Thoracic aorta (tissue), 2 donors: ENCODE measurements at regions not wholly inside any gene's neighbourhood (a gene's known extent, or its start where the extent isn't known, plus 50 kb on each side); places are given as distances from the start of the nearest gene placed in this dataset.

Source experiments
- ATAC-seq: fragments of 150-250 bp; one replicate; pipeline ENCODE4 v1.8.0; 2017; ENCODE audit warnings: low read depth; ENCODE audit not compliant: insufficient number of reproducible peaks, low FRiP score
- DNase-seq: peaks from one replicate; pipeline ENCODE4 v3.0.0-alpha.2; 2020; ENCODE audit warnings: low spot score
- H3K27ac ChIP-seq, 2 donors: fragments of 200-600 bp; sonication (generic); 1 replicate in 1 of 2; 2 replicates in 1 of 2; pipeline ENCODE4 v1.5.1; 2016; ENCODE audit warnings: mild to moderate bottlenecking in 2 of 2, moderate library complexity in 2 of 2
- H3K27me3 ChIP-seq: fragments of 200-600 bp; sonication (generic); replicated peaks from 2 replicates; pipeline ENCODE4 v1.6.0; 2016; ENCODE audit warnings: mild to moderate bottlenecking; ENCODE audit not compliant: insufficient read depth
- H3K36me3 ChIP-seq: fragments of 200-600 bp; sonication (generic); one replicate; pipeline ENCODE4 v1.5.1; 2016
- H3K4me1 ChIP-seq, 2 donors: fragments of 200-600 bp; sonication (generic); 1 replicate in 1 of 2; 2 replicates in 1 of 2; pipeline versions ENCODE4 v1.5.1 to v1.6.0; 2016; ENCODE audit warnings: low read depth in 2 of 2, mild to moderate bottlenecking in 1 of 2; ENCODE audit not compliant: control insufficient read depth in 1 of 2
- H3K4me3 ChIP-seq: fragments of 200-600 bp; sonication (generic); 2 replicates; pipeline ENCODE4 v1.5.1; 2016; ENCODE audit warnings: mild to moderate bottlenecking
- H3K9me3 ChIP-seq: fragments of 200-600 bp; sonication (generic); 2 replicates; pipeline ENCODE4 v1.5.1; 2016
- TF ChIP-seq, protein P1 (sequence below): fragments of 200-600 bp; sonication (generic); IDR thresholded peaks from one replicate; pipeline ENCODE4 v1.5.1; 2019; ENCODE audit warnings: antibody characterized with exemption

GRCh38 chr4:123790681-123791080, 394.1 kb downstream of the SPRY1 start:
- ATAC-seq, result no peak
- Histone ChIP-seq H3K36me3 (no peaks in the 10 kb centered on the region), H3K27ac (no peak overlapping the region), H3K9me3 (no peaks in the 10 kb centered on the region), H3K27me3 (no peaks in the 10 kb centered on the region), H3K4me3 (no peak overlapping the region), H3K4me1 (peaks cover 8 to 28% of the 10 kb centered on the region in 2 donors)
- TF ChIP-seq, protein P1, sequence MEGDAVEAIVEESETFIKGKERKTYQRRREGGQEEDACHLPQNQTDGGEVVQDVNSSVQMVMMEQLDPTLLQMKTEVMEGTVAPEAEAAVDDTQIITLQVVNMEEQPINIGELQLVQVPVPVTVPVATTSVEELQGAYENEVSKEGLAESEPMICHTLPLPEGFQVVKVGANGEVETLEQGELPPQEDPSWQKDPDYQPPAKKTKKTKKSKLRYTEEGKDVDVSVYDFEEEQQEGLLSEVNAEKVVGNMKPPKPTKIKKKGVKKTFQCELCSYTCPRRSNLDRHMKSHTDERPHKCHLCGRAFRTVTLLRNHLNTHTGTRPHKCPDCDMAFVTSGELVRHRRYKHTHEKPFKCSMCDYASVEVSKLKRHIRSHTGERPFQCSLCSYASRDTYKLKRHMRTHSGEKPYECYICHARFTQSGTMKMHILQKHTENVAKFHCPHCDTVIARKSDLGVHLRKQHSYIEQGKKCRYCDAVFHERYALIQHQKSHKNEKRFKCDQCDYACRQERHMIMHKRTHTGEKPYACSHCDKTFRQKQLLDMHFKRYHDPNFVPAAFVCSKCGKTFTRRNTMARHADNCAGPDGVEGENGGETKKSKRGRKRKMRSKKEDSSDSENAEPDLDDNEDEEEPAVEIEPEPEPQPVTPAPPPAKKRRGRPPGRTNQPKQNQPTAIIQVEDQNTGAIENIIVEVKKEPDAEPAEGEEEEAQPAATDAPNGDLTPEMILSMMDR, result no peak
- DNase-seq, result no peak

- H3K4me1 ChIP-seq, result peaks cover 0 to 9% of the 10 kb centered on the region in 2 donors
- no peak overlapping the region for H3K27ac ChIP-seq
- DNase-seq (no peak), ATAC-seq (no peak)
- no peaks in the 10 kb centered on the region for H3K36me3 ChIP-seq
- H3K4me3 ChIP-seq, result no peak overlapping the region
- no peaks in the 10 kb centered on the region for H3K27me3 ChIP-seq
- TF ChIP-seq, protein P1, result no peak
- peaks cover under 1% of the 10 kb centered on the region for H3K9me3 ChIP-seq
Observed at GRCh38 chr4:123802082-123802645, 405.6 kb downstream of the SPRY1 start.

DNA sequence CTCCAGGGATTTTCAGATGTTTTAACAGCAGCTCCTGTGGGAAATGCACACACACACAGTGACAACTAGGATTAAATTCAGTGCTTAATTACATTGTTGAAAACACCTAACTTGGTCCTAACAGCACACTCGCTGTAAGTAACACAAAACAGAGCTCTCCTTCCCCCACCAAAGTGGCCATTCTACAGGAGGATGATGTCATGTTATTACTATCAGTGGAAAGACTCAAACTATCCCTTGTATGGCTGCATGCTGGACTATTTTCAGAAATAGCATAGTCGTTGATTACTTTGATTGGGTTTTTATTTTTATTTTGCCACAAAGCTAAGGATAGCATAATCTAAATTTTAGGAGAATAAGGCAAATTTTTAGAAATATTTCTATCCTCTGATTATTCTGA, 406.3 kb downstream of the SPRY1 start:
- DNase-seq (no peak), ATAC-seq (no peak)
- no peak overlapping the region for H3K4me3 ChIP-seq
- no peaks in the 10 kb centered on the region for H3K27me3 ChIP-seq
- no peak overlapping the region for H3K27ac ChIP-seq
- TF ChIP-seq, protein P1, result no peak
- H3K4me1 ChIP-seq, result peaks cover 0 to 9% of the 10 kb centered on the region in 2 donors
- no peaks in the 10 kb centered on the region for H3K36me3 ChIP-seq
- no peaks in the 10 kb centered on the region for H3K9me3 ChIP-seq

DNA sequence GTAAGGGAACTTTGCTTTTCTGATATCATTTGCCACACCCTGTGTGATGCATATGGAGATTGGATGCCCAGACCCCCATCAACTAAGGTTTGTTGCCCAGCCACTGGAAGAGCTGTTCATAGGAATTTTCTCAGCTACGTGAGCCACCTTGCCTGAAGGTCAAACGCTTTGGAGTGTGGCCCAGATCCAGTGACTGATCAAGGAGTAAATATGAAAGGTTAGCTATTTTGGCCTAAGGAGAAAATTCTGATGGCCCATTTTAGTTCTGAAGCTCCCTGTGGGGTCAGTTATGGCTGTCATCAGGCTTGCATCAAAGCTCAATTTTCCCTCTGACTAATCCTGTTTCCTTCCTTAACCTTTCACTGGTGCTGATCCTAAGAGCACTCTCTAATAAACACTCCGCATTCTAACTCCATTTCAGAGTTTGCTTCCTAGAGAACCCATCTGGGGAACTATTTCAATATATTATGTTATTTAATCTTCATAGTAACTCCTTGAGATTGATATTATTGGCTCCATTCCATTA, 407.7 kb downstream of the SPRY1 start:
- Histone ChIP-seq H3K36me3 (no peaks in the 10 kb centered on the region), H3K4me1 (peaks cover 0 to 9% of the 10 kb centered on the region in 2 donors), H3K4me3 (no peak overlapping the region), H3K27me3 (no peaks in the 10 kb centered on the region), H3K9me3 (no peaks in the 10 kb centered on the region), H3K27ac (no peak overlapping the region)
- DNase-seq (no peak), ATAC-seq (no peak)
- TF ChIP-seq, protein P1, result no peak

DNA sequence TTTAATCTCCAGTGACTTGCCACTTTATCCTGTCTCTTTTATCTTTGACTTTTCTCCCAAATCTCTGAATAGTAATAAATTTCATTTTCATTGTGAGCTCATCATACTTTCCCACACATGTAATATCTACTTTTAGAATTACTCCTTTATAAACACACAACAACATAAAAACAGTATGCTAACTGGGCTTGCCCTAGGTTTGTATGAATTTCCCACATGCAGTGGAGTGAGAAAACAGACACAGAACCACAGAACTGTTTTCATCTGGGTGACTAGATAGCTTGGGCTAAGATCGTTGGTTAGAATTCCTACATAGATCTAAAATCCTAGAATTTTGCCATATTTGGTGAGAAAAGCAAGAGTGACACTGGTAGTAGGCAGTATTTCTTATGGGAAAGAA, 409.5 kb downstream of the SPRY1 start:
- H3K4me3 ChIP-seq, result no peak overlapping the region
- H3K36me3 ChIP-seq, result no peaks in the 10 kb centered on the region
- no peaks in the 10 kb centered on the region for H3K27me3 ChIP-seq
- DNase-seq, result no peak
- no peak overlapping the region for H3K27ac ChIP-seq
- ATAC-seq, result no peak
- peaks cover 0 to 9% of the 10 kb centered on the region in 2 donors for H3K4me1 ChIP-seq
- H3K9me3 ChIP-seq, result no peaks in the 10 kb centered on the region
- TF ChIP-seq, protein P1, result no peak
